ENCODE measurements at regions not wholly inside any gene's neighbourhood (a gene's known extent, or its start where the extent isn't known, plus 50 kb on each side); places are given as distances from the start of the nearest gene placed in this dataset.

DNA sequence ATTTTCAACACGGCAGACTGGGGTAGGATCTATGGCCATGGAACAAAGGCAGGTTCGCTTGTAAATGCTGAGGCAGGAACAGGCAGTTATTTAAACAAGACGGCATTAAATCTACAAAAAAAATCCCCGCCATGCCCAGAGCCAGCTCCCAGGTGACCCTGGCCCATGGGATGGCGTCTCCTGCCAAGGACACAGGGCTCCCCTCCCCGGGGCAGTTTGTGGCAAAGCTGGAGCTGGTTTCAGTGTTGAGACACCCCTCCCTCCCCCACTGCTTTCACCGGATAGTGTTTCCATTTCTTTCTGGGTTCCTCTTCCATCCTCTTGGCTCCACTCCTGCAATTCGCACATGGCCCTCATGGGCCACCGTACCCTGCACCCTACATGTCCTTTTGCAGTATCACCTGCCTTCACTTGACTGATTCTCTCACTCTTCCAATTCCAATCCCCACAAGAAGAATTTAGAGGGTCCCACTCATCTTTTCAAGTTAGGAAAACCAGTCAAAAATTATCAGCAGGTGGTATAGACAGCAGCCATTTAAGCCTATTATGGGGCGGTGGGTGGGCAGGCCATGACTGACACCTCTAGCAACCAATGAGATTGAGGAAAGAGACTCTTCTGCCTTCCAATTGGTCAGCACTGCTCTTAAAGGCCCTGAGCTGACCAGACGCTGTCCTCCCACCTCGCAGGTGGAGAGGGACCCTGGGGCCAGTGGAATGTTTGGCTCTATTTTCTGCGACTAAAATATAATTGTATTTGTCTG is 52.0 kb downstream of the OLIG1 start:
- Histone ChIP-seq H3K4me1 (peaks cover 0 to under 1% (median 0%) of the 10 kb centered on the region in 3 donors), H3K36me3 (no peaks in the 10 kb centered on the region), H3K4me3 (no peak overlapping the region), H3K27me3 (peaks cover 0 to 82% (median 0%) of the 10 kb centered on the region in 4 donors), H3K27ac (no peak overlapping the region), H3K9me3 (no peaks in the 10 kb centered on the region)
- no peak for DNase-seq
- WGBS, 2 donors, result 60 to 61% methylated on average over 12 to 13 of the region's 13 CpGs
- TF ChIP-seq, protein P1, sequence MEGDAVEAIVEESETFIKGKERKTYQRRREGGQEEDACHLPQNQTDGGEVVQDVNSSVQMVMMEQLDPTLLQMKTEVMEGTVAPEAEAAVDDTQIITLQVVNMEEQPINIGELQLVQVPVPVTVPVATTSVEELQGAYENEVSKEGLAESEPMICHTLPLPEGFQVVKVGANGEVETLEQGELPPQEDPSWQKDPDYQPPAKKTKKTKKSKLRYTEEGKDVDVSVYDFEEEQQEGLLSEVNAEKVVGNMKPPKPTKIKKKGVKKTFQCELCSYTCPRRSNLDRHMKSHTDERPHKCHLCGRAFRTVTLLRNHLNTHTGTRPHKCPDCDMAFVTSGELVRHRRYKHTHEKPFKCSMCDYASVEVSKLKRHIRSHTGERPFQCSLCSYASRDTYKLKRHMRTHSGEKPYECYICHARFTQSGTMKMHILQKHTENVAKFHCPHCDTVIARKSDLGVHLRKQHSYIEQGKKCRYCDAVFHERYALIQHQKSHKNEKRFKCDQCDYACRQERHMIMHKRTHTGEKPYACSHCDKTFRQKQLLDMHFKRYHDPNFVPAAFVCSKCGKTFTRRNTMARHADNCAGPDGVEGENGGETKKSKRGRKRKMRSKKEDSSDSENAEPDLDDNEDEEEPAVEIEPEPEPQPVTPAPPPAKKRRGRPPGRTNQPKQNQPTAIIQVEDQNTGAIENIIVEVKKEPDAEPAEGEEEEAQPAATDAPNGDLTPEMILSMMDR (IDR thresholded peaks at IDR 0.05), result no peak
- no peak for TF ChIP-seq POLR2A (IDR thresholded peaks at IDR 0.05)
- intact Hi-C loops (cut with DNase I), result no loop called here

DNA sequence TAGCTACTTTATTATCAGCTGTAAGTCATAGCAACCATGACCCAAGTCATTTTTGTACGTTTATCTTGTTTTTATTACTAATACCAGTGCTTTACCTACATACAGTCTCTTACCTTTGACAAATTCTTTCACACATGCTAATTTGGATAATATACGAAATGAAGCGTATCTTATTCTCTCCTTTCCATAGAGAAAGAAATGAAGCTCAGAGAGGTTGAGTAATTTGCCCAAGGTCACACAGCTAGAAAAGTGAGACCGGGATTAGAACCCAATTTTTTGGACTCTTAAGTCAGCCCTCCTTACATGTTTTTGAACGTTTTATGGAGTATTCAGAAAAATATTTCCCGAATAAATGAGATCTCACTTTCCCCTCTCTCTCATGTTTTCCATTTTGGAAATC is 52.6 kb downstream of the OLIG1 start:
- WGBS, 2 donors, result 78 to 87% methylated on average over 6 of the region's 6 CpGs
- TF ChIP-seq POLR2A (IDR thresholded peaks at IDR 0.05), result no peak
- TF ChIP-seq, protein P1 (IDR thresholded peaks at IDR 0.05), result no peak
- peaks cover 0 to 7% (median 0%) of the 10 kb centered on the region in 3 donors for H3K4me1 ChIP-seq
- H3K9me3 ChIP-seq, result no peaks in the 10 kb centered on the region
- H3K27ac ChIP-seq, result no peak overlapping the region
- DNase-seq, result no peak
- no peaks in the 10 kb centered on the region for H3K36me3 ChIP-seq
- intact Hi-C loops (cut with DNase I), result no loop called here
- H3K4me3 ChIP-seq, result no peak overlapping the region
- H3K27me3 ChIP-seq, result peaks cover 0 to 82% (median 0%) of the 10 kb centered on the region in 4 donors

DNA sequence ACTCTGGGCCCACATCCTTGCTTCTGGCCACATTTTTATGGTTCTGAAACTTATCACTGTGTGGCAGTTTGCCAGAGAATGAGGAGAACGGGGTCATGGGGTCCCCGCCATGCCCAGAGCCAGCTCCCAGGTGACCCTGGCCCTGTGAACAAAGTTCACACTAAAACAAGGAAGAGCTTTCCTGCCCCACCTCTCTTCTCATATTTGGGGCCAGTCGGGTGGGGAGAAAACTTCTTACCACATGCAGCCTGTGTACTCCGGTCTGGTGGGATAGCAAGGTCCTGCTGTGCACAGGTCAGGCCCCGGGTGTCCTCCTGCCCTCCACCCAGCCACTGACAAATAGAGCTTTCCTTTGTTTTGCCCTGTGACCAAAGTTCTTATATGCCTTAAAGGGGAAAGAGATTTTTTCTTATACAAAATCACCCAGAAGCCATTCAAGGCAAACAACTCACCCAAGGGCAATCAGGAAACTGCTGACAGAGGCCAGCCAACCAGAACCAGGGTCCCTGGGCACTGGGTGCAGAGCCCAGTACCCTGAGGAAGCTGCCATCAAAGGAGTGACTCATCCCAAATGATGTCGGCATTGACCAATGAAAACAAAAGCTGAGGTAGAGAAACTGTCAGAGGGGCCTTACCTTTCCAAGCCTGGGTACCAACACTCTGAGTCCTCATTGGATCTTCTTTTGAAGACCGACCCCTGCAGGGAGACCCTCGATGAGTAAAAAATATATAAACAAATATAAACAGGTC is 53.6 kb downstream of the OLIG1 start:
- no peaks in the 10 kb centered on the region for H3K9me3 ChIP-seq
- no peak overlapping the region for H3K27ac ChIP-seq
- peaks cover 0 to 82% (median 0%) of the 10 kb centered on the region in 4 donors for H3K27me3 ChIP-seq
- 50 to 58% methylated on average over 4 to 5 of the region's 8 CpGs for WGBS, 2 donors
- H3K4me3 ChIP-seq, result no peak overlapping the region
- H3K36me3 ChIP-seq, result no peaks in the 10 kb centered on the region
- peaks cover 0 to 7% (median 0%) of the 10 kb centered on the region in 3 donors for H3K4me1 ChIP-seq
- TF ChIP-seq, protein P1 (IDR thresholded peaks at IDR 0.05), result no peak
- TF ChIP-seq POLR2A (IDR thresholded peaks at IDR 0.05), result no peak
- intact Hi-C loops (cut with DNase I), result no loop called here
- no peak for DNase-seq

DNA sequence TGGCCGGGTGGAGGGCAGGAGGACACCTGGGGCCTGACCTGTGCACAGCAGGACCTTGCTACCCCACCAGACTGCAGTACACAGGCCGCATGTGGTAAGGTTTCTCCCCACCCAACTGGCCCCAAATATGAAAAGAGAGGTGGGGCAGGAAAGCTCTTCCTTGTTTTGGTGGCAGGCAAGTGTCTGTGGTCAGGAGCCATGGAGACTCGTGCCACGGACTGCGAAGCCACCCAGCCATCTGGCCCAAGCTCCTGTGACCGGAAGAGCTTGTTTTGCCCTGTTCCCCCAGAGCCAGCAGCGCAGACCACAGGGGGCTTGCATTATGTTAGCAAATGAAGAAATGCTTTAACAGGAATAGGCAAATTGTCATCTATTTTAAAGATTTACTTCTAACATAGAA is 54.9 kb downstream of the OLIG1 start:
- intact Hi-C loops (cut with DNase I), result no loop called here
- WGBS, 2 donors, result 69 to 93% methylated on average over 3 to 5 of the region's 7 CpGs

More for the DNA sequence above, 54.9 kb downstream of the OLIG1 start:
- no peaks in the 10 kb centered on the region for H3K36me3 ChIP-seq
- no peak overlapping the region for H3K27ac ChIP-seq
- H3K4me3 ChIP-seq, result no peak overlapping the region
- H3K27me3 ChIP-seq, result peaks cover 0 to 84% (median 0%) of the 10 kb centered on the region in 4 donors
- H3K4me1 ChIP-seq, result peaks cover 0 to 7% (median 0%) of the 10 kb centered on the region in 3 donors
- no peak for DNase-seq
- TF ChIP-seq, protein P1 (IDR thresholded peaks at IDR 0.05), result no peak
- no peak for TF ChIP-seq POLR2A (IDR thresholded peaks at IDR 0.05)
- no peaks in the 10 kb centered on the region for H3K9me3 ChIP-seq
